ENCODE measurements at regions not wholly inside any gene's neighbourhood (a gene's known extent, or its start where the extent isn't known, plus 50 kb on each side); places are given as distances from the start of the nearest gene placed in this dataset.

DNA sequence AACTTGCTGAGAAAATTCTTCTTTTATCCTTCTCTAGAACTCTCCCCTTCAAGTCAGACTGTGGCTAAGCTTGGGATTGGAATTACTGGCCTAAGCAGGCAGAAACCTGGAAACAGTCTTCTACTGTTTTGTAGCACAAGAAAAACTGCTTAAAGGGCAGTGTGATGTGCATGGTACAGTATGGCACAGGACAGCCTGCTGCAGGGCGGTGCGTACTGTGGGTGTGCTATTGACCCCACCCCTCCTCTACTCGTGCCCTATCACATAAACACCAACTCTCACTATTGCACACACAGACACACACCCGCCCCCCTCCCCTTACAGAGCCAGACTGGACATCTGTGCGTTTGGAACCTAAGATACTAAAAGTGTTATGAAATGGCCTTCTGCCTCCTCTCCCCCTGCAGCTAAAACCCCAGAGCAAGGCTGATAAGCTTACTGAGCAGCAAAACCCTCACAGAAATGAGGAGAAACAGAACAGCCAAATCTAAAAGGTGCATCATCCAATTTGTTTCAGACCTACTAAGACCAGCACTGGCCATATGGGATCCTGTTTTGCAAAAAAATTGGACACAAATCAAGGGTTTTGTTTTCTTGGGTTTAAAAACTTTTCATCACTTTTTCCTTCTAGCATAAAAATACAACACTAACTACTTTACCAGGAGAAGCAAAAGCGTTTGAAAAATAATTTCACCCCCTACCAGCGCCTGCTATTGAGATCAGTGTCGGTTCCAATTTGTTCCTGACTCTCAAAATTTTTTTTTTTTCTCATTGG is 355.8 kb upstream of the LYPLAL1 start:
- Histone ChIP-seq H3K4me3 (ENCODE audit: insufficient read depth, low read length, poor library complexity, severe bottlenecking) (no peak overlapping the region), H3K36me3 (ENCODE audit: low read length) (no peaks in the 10 kb centered on the region), H3F3A (ENCODE audit: insufficient read depth) (no peaks in the 10 kb centered on the region), H3K9me3 (ENCODE audit: insufficient read depth, low read length) (no peaks in the 10 kb centered on the region), H3K27ac (ENCODE audit: low read depth, low read length) (no peak overlapping the region), H3K9ac (ENCODE audit: low read length) (no peak overlapping the region), H3K4me2 (ENCODE audit: low read depth, low read length, poor library complexity, severe bottlenecking) (no peak overlapping the region), H4K20me1 (ENCODE audit: low read depth, low read length) (no peaks in the 10 kb centered on the region), H3K27me3 (ENCODE audit: low read length) (no peaks in the 10 kb centered on the region), H2AFZ (ENCODE audit: low read depth, low read length, severe bottlenecking) (no peak overlapping the region), H3K79me2 (ENCODE audit: insufficient read depth, low read length) (no peaks in the 10 kb centered on the region), H3K9me2 (replicated peaks; ENCODE audit: insufficient read depth, low read length) (no peaks in the 10 kb centered on the region)
- TF ChIP-seq EZH2phosphoT487 (conservative IDR thresholded peaks at IDR 0.05; ENCODE audit: low read length), result no peak
- TF ChIP-seq, protein P1, sequence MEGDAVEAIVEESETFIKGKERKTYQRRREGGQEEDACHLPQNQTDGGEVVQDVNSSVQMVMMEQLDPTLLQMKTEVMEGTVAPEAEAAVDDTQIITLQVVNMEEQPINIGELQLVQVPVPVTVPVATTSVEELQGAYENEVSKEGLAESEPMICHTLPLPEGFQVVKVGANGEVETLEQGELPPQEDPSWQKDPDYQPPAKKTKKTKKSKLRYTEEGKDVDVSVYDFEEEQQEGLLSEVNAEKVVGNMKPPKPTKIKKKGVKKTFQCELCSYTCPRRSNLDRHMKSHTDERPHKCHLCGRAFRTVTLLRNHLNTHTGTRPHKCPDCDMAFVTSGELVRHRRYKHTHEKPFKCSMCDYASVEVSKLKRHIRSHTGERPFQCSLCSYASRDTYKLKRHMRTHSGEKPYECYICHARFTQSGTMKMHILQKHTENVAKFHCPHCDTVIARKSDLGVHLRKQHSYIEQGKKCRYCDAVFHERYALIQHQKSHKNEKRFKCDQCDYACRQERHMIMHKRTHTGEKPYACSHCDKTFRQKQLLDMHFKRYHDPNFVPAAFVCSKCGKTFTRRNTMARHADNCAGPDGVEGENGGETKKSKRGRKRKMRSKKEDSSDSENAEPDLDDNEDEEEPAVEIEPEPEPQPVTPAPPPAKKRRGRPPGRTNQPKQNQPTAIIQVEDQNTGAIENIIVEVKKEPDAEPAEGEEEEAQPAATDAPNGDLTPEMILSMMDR (IDR thresholded peaks at IDR 0.05; ENCODE audit: insufficient read depth, low read length, poor library complexity, severe bottlenecking), result no peak

DNA sequence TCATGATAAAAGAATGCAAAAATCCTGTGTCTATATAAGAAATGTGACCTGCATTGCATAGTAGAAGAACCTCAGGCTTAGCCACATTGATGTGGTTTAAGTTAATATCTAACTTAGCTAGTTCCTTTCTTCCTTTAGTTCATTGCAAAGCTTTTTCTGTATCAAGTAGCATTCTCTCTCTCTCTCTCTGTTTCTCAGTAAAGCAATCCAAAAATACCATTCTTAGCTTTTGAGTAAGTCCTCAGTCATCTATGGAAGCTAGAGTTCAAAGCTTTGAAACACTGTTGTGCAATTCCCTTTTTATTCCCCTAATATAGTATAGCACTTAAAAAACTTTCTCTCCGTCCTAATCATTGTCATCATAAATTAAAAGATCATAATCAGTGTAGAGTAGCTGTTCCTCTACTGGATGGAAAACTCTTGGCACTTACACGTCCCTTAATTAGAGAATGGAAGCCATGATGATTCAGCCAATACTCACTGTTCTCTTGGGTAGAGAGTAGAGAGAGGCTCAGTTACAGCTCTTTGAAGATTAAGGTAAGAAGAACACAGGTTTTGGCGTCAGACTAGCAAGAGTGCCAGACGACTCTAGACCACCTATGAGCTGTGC is 350.3 kb upstream of the LYPLAL1 start:
- no peaks in the 10 kb centered on the region for H3K36me3 ChIP-seq (ENCODE audit: low read length)
- H2AFZ ChIP-seq (ENCODE audit: low read depth, low read length, severe bottlenecking), result no peak overlapping the region
- no peaks in the 10 kb centered on the region for H3K79me2 ChIP-seq (ENCODE audit: insufficient read depth, low read length)
- H4K20me1 ChIP-seq (ENCODE audit: low read depth, low read length), result no peaks in the 10 kb centered on the region
- H3K27ac ChIP-seq (ENCODE audit: low read depth, low read length), result no peak overlapping the region
- H3K9ac ChIP-seq (ENCODE audit: low read length), result no peak overlapping the region
- no peaks in the 10 kb centered on the region for H3F3A ChIP-seq (ENCODE audit: insufficient read depth)
- no peaks in the 10 kb centered on the region for H3K27me3 ChIP-seq (ENCODE audit: low read length)
- H3K9me2 ChIP-seq (replicated peaks; ENCODE audit: insufficient read depth, low read length), result no peaks in the 10 kb centered on the region
- no peak overlapping the region for H3K4me2 ChIP-seq (ENCODE audit: low read depth, low read length, poor library complexity, severe bottlenecking)
- H3K4me3 ChIP-seq (ENCODE audit: insufficient read depth, low read length, poor library complexity, severe bottlenecking), result no peak overlapping the region
- TF ChIP-seq, protein P1 (IDR thresholded peaks at IDR 0.05; ENCODE audit: insufficient read depth, low read length, poor library complexity, severe bottlenecking), result no peak
- TF ChIP-seq EZH2phosphoT487 (conservative IDR thresholded peaks at IDR 0.05; ENCODE audit: low read length), result no peak
- H3K9me3 ChIP-seq (ENCODE audit: insufficient read depth, low read length), result no peaks in the 10 kb centered on the region

DNA sequence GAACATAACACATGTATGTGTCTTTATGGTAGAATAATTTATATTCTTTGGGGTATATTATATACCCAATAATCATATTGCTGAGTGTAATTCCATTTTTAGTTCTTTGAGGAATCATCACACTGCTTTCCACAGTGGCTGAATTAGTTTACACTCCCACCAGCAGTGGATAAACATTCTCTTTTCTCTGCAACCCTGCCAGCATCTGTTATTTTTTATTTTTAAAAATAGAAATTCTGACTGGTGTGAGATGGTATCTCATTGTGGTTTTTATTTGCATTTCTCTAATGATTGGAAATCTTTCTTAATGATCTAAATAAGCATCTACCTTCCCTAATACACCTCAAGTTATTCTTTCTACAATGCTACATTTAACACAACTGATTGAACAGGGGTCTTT is 346.2 kb upstream of the LYPLAL1 start:
- Histone ChIP-seq H3K27me3 (ENCODE audit: low read length) (no peaks in the 10 kb centered on the region), H3K27ac (ENCODE audit: low read depth, low read length) (no peak overlapping the region), H3K4me3 (ENCODE audit: insufficient read depth, low read length, poor library complexity, severe bottlenecking) (no peak overlapping the region), H3K9ac (ENCODE audit: low read length) (no peak overlapping the region), H3K4me2 (ENCODE audit: low read depth, low read length, poor library complexity, severe bottlenecking) (no peak overlapping the region), H3K79me2 (ENCODE audit: insufficient read depth, low read length) (no peaks in the 10 kb centered on the region), H3F3A (ENCODE audit: insufficient read depth) (no peaks in the 10 kb centered on the region), H3K36me3 (ENCODE audit: low read length) (no peaks in the 10 kb centered on the region), H3K9me2 (replicated peaks; ENCODE audit: insufficient read depth, low read length) (no peaks in the 10 kb centered on the region), H3K9me3 (ENCODE audit: insufficient read depth, low read length) (no peaks in the 10 kb centered on the region), H4K20me1 (ENCODE audit: low read depth, low read length) (no peaks in the 10 kb centered on the region), H2AFZ (ENCODE audit: low read depth, low read length, severe bottlenecking) (no peak overlapping the region)
- no peak for TF ChIP-seq EZH2phosphoT487 (conservative IDR thresholded peaks at IDR 0.05; ENCODE audit: low read length)
- TF ChIP-seq, protein P1 (IDR thresholded peaks at IDR 0.05; ENCODE audit: insufficient read depth, low read length, poor library complexity, severe bottlenecking), result no peak
